ENCODE measurements at regions not wholly inside any gene's neighbourhood (a gene's known extent, or its start where the extent isn't known, plus 50 kb on each side); places are given as distances from the start of the nearest gene placed in this dataset.

- FAIRE-seq = no peak
- Histone ChIP-seq H3K4me2 (ENCODE audit: control insufficient read depth, extremely low read depth, insufficient read depth, low read depth, low read length) (no peak overlapping the region), H3K27ac (ENCODE audit: control insufficient read depth, insufficient read depth, low read length) (no peak overlapping the region), H3K9me1 (ENCODE audit: control insufficient read depth, extremely low read depth, insufficient read depth, low read length) (no peaks in the 10 kb centered on the region), H3K36me3 (ENCODE audit: control insufficient read depth in 2 of 2, extremely low read depth in 1 of 2, insufficient read depth in 2 of 2, low read length in 2 of 2) (no peaks in the 10 kb centered on the region), H3K4me1 (ENCODE audit: control insufficient read depth, extremely low read depth, insufficient read depth, low read length) (no peaks in the 10 kb centered on the region), H3K4me3 (ENCODE audit: control insufficient read depth in 2 of 3, extremely low read depth in 1 of 3, insufficient read depth in 2 of 3, low read depth in 1 of 3, low read length in 3 of 3) (no peak overlapping the region), H3K9ac (ENCODE audit: control insufficient read depth, extremely low read depth, insufficient read depth, low read length) (no peak overlapping the region), H3K27me3 (ENCODE audit: control insufficient read depth, extremely low read depth, insufficient read depth, low read length) (no peaks in the 10 kb centered on the region), H3K79me2 (ENCODE audit: control insufficient read depth, insufficient read depth, low read length) (no peaks in the 10 kb centered on the region), H3K9me3 (ENCODE audit: control insufficient read depth, low read depth, low read length) (peaks cover 9% of the 10 kb centered on the region), H4K20me1 (ENCODE audit: control insufficient read depth, extremely low read depth, insufficient read depth, low read length) (no peaks in the 10 kb centered on the region), H2AFZ (ENCODE audit: control insufficient read depth, low read length) (no peak overlapping the region)
- TF ChIP-seq CTCF (optimal IDR thresholded peaks at IDR 0.05 in 1 of 3, IDR thresholded peaks at IDR 0.05 in 1 of 3, conservative IDR thresholded peaks at IDR 0.05 in 1 of 3; ENCODE audit: extremely low read depth in 1 of 3, insufficient read depth in 2 of 3, low read length in 3 of 3) = no peak
- no peak for TF ChIP-seq EZH2 (IDR thresholded peaks at IDR 0.05; ENCODE audit: low read length)
- DNase-seq (ENCODE audit: low read depth, low spot score) = no peak
- dilution Hi-C loops (cut with MboI; ENCODE audit: extremely low pct_ligation_motif_present, low sequenced_read_pairs) = no loop called here
Observed at GRCh38 chr2:5982193-5982902, 290.2 kb downstream of the SOX11 start.

DNA sequence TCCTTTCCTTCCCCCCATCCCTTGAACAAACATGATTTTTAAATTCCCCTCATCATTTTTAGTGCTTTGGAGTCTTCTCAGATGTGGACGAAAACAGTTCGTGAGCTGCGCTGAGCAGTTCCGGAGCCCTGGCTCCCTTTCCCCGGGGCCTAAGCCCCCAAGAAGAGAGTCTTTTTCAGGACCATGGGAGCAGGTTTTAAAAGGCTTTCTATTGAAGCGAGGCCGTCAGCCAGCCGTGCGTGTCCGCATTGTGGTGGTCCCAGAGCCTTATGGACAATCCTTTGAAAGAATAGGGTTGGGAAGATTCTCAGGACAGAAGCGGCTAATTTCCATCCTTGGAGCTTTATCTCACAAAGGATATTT is 290.7 kb downstream of the SOX11 start:
- H3K27ac ChIP-seq (ENCODE audit: control insufficient read depth, insufficient read depth, low read length) = no peak overlapping the region
- H3K79me2 ChIP-seq (ENCODE audit: control insufficient read depth, insufficient read depth, low read length) = no peaks in the 10 kb centered on the region
- DNase-seq (ENCODE audit: low read depth, low spot score) (no peak), FAIRE-seq (no peak)
- no peaks in the 10 kb centered on the region for H3K36me3 ChIP-seq (ENCODE audit: control insufficient read depth in 2 of 2, extremely low read depth in 1 of 2, insufficient read depth in 2 of 2, low read length in 2 of 2)
- H3K9ac ChIP-seq (ENCODE audit: control insufficient read depth, extremely low read depth, insufficient read depth, low read length) = no peak overlapping the region
- H3K9me3 ChIP-seq (ENCODE audit: control insufficient read depth, low read depth, low read length) = peaks cover 9% of the 10 kb centered on the region
- H3K4me3 ChIP-seq (ENCODE audit: control insufficient read depth in 2 of 3, extremely low read depth in 1 of 3, insufficient read depth in 2 of 3, low read depth in 1 of 3, low read length in 3 of 3) = no peak overlapping the region
- dilution Hi-C loops (cut with MboI; ENCODE audit: extremely low pct_ligation_motif_present, low sequenced_read_pairs) = no loop called here
- H3K4me1 ChIP-seq (ENCODE audit: control insufficient read depth, extremely low read depth, insufficient read depth, low read length) = no peaks in the 10 kb centered on the region
- no peaks in the 10 kb centered on the region for H3K27me3 ChIP-seq (ENCODE audit: control insufficient read depth, extremely low read depth, insufficient read depth, low read length)
- no peak overlapping the region for H2AFZ ChIP-seq (ENCODE audit: control insufficient read depth, low read length)
- TF ChIP-seq CTCF (optimal IDR thresholded peaks at IDR 0.05 in 1 of 3, IDR thresholded peaks at IDR 0.05 in 1 of 3, conservative IDR thresholded peaks at IDR 0.05 in 1 of 3; ENCODE audit: extremely low read depth in 1 of 3, insufficient read depth in 2 of 3, low read length in 3 of 3) (no peak), EZH2 (IDR thresholded peaks at IDR 0.05; ENCODE audit: low read length) (no peak)
- no peak overlapping the region for H3K4me2 ChIP-seq (ENCODE audit: control insufficient read depth, extremely low read depth, insufficient read depth, low read depth, low read length)
- no peaks in the 10 kb centered on the region for H4K20me1 ChIP-seq (ENCODE audit: control insufficient read depth, extremely low read depth, insufficient read depth, low read length)
- no peaks in the 10 kb centered on the region for H3K9me1 ChIP-seq (ENCODE audit: control insufficient read depth, extremely low read depth, insufficient read depth, low read length)
